Adrenal gland (tissue), 9 donors: ENCODE measurements at regions not wholly inside any gene's neighbourhood (a gene's known extent, or its start where the extent isn't known, plus 50 kb on each side); places are given as distances from the start of the nearest gene placed in this dataset.

Experiments used
- DNase-seq, 7 donors: peaks; one replicate each; pipeline ENCODE4 v3.0.0-alpha.2; 2019 to 2020
- H3K27ac ChIP-seq, 5 donors: fragments of 200-600 bp; sonication (generic) in 4 of 5; 1 replicate in 3 of 5; 2 replicates in 2 of 5; pipeline versions ENCODE4 v1.5.1 to v1.8.0; 2016 to 2020; ENCODE audit warnings: mild to moderate bottlenecking in 1 of 5
- H3K27me3 ChIP-seq: fragments of 200-600 bp; 2 replicates; pipeline ENCODE4 v1.8.0; 2021
- H3K36me3 ChIP-seq, 2 donors: fragments of 200-600 bp; replicated peaks in 1 of 2; 1 replicate in 1 of 2; 2 replicates in 1 of 2; pipeline versions ENCODE4 v1.5.1 to v1.8.0; 2018 to 2022
- H3K4me1 ChIP-seq, 2 donors: fragments of 200-600 bp; replicated peaks in 1 of 2; 1 replicate in 1 of 2; 2 replicates in 1 of 2; pipeline versions ENCODE4 v1.5.1 to v1.8.0; 2018 to 2021
- H3K4me3 ChIP-seq, 4 donors: fragments of 200-600 bp; sonication (generic) in 3 of 4; one replicate each; pipeline ENCODE4 v1.5.1; 2016 to 2018
- H3K9me3 ChIP-seq, 3 donors: fragments of 200-600 bp; sonication (generic) in 1 of 3; replicated peaks in 1 of 3; 1 replicate in 2 of 3; 2 replicates in 1 of 3; pipeline versions ENCODE4 v1.5.1 to v1.8.0; 2016 to 2021
- CTCF ChIP-seq, 6 experiments: fragments of 450-650 bp in 4 of 6; fragments of 200-600 bp in 2 of 6; sonication (generic) in 1 of 6; IDR thresholded peaks; 1 replicate in 5 of 6; 2 replicates in 1 of 6; pipeline versions ENCODE4 v1.5.1 to v1.8.0; 2016 to 2021; ENCODE audit warnings: antibody characterized with exemption in 6 of 6, mild to moderate bottlenecking in 2 of 6, moderate library complexity in 1 of 6
- POLR2A ChIP-seq, 2 donors: fragments of 450-650 bp; IDR thresholded peaks; one replicate each; pipeline ENCODE4 v1.6.1; 2017; ENCODE audit warnings: antibody characterized with exemption in 2 of 2, mild to moderate bottlenecking in 2 of 2, moderate library complexity in 1 of 2
- WGBS, 4 donors: extraction: QIAGEN DNeasy Blood & Tissue Kit in 2 of 4; methylation state at CpG; one replicate each; pipeline versions ENCODE4 v1.1.5 to v1.1.7; 2013 to 2017; 5-methylcytosine and 5-hydroxymethylcytosine counted together
- intact Hi-C, 2 donors: fragments of 100-400 bp; cut with DNase I; formaldehyde crosslinking; loops; one replicate each; pipeline versions ENCODE4 v1.14.1 to v1.15.0; 2022 to 2023
- donor health status: healthy with polysubstance abuse.
- donor health status: Bipolar disorder and iron deficiency.
- donor health status: DM: yes; HTN: yes; CAD: no.
- donor health status: DM: no; HTN: no; CAD: no.
- donor health status: DM: no; HTN: no; CAD: no.

GRCh38 chr4:95715830-95716229, 124.1 kb upstream of the PDHA2 start:
- H3K4me1 ChIP-seq, result no peaks in the 10 kb centered on the region
- intact Hi-C loops, result no loop called here
- H3K9me3 ChIP-seq, result no peaks in the 10 kb centered on the region
- WGBS, 4 donors, result 88 to 94% (median 89%) methylated on average over 2 of the region's 2 CpGs
- no peaks in the 10 kb centered on the region for H3K36me3 ChIP-seq
- TF ChIP-seq POLR2A (IDR thresholded peaks at IDR 0.05), result no peak
- TF ChIP-seq CTCF (IDR thresholded peaks at IDR 0.05), result no peak
- no peak overlapping the region for H3K4me3 ChIP-seq
- no peak overlapping the region for H3K27ac ChIP-seq
- no peaks in the 10 kb centered on the region for H3K27me3 ChIP-seq
- DNase-seq, result no peak

GRCh38 chr4:95714571-95714970, 125.3 kb upstream of the PDHA2 start:
- H3K9me3 ChIP-seq, result no peaks in the 10 kb centered on the region
- 85 to 100% (median 99%) methylated on average over 1 of the region's 1 CpG for WGBS, 4 donors

GRCh38 chr4:95705323-95705722, 134.6 kb upstream of the PDHA2 start:
- no peak overlapping the region for H3K27ac ChIP-seq
- H3K36me3 ChIP-seq, result no peaks in the 10 kb centered on the region
- no peak for DNase-seq
- H3K4me1 ChIP-seq, result no peaks in the 10 kb centered on the region
- intact Hi-C loops, result no loop called here
- H3K9me3 ChIP-seq, result no peaks in the 10 kb centered on the region
- no peak overlapping the region for H3K4me3 ChIP-seq
- no peaks in the 10 kb centered on the region for H3K27me3 ChIP-seq
- TF ChIP-seq POLR2A (IDR thresholded peaks at IDR 0.05), result no peak
- TF ChIP-seq CTCF (IDR thresholded peaks at IDR 0.05), result no peak

More at GRCh38 chr4:95714571-95714970, 125.3 kb upstream of the PDHA2 start:
- Histone ChIP-seq H3K36me3 (no peaks in the 10 kb centered on the region), H3K27me3 (no peaks in the 10 kb centered on the region), H3K27ac (no peak overlapping the region), H3K4me3 (no peak overlapping the region), H3K4me1 (no peaks in the 10 kb centered on the region)
- TF ChIP-seq POLR2A (IDR thresholded peaks at IDR 0.05), result no peak
- TF ChIP-seq CTCF (IDR thresholded peaks at IDR 0.05), result no peak
- intact Hi-C loops, result no loop called here
- DNase-seq, result no peak

- no peak overlapping the region for H3K4me3 ChIP-seq
- no peaks in the 10 kb centered on the region for H3K4me1 ChIP-seq
- intact Hi-C loops, result no loop called here
- DNase-seq, result no peak
- H3K9me3 ChIP-seq, result no peaks in the 10 kb centered on the region
- WGBS, 4 donors, result 42 to 64% (median 49%) methylated on average over 5 of the region's 5 CpGs
- H3K36me3 ChIP-seq, result no peaks in the 10 kb centered on the region
- no peak for TF ChIP-seq POLR2A (IDR thresholded peaks at IDR 0.05)
- no peak for TF ChIP-seq CTCF (IDR thresholded peaks at IDR 0.05)
- no peak overlapping the region for H3K27ac ChIP-seq
- H3K27me3 ChIP-seq, result no peaks in the 10 kb centered on the region
These were observed 138.3 kb upstream of the PDHA2 start for GRCh38 chr4:95701500-95702170.
